ENCODE measurements at regions not wholly inside any gene's neighbourhood (a gene's known extent, or its start where the extent isn't known, plus 50 kb on each side); places are given as distances from the start of the nearest gene placed in this dataset.

GRCh38 chr3:115321400-115321805 lies 174.3 kb upstream of the ZBTB20 start:
- TF ChIP-seq CTCF (IDR thresholded peaks at IDR 0.05; ENCODE audit: low read depth, low read length) (no peak), MAX (IDR thresholded peaks at IDR 0.05; ENCODE audit: low read depth, low read length) (no peak), POLR2A (IDR thresholded peaks at IDR 0.05; ENCODE audit: extremely low read depth, insufficient read length) (no peak)
